ENCODE measurements at regions not wholly inside any gene's neighbourhood (a gene's known extent, or its start where the extent isn't known, plus 50 kb on each side); places are given as distances from the start of the nearest gene placed in this dataset.

- DNase-seq (ENCODE audit: low read depth, low spot score) (no peak), FAIRE-seq (no peak)
- H3K4me3 ChIP-seq (ENCODE audit: control insufficient read depth in 2 of 3, extremely low read depth in 1 of 3, insufficient read depth in 2 of 3, low read depth in 1 of 3, low read length in 3 of 3) = no peak overlapping the region
- no peaks in the 10 kb centered on the region for H3K36me3 ChIP-seq (ENCODE audit: control insufficient read depth in 2 of 2, extremely low read depth in 1 of 2, insufficient read depth in 2 of 2, low read length in 2 of 2)
- H3K79me2 ChIP-seq (ENCODE audit: control insufficient read depth, insufficient read depth, low read length) = no peaks in the 10 kb centered on the region
- H3K9ac ChIP-seq (ENCODE audit: control insufficient read depth, extremely low read depth, insufficient read depth, low read length) = no peak overlapping the region
- no peaks in the 10 kb centered on the region for H3K9me3 ChIP-seq (ENCODE audit: control insufficient read depth, low read depth, low read length)
- H2AFZ ChIP-seq (ENCODE audit: control insufficient read depth, low read length) = no peak overlapping the region
- H3K27ac ChIP-seq (ENCODE audit: control insufficient read depth, insufficient read depth, low read length) = no peak overlapping the region
- dilution Hi-C loops (cut with MboI; ENCODE audit: extremely low pct_ligation_motif_present, low sequenced_read_pairs) = no loop called here
- TF ChIP-seq, protein P1, sequence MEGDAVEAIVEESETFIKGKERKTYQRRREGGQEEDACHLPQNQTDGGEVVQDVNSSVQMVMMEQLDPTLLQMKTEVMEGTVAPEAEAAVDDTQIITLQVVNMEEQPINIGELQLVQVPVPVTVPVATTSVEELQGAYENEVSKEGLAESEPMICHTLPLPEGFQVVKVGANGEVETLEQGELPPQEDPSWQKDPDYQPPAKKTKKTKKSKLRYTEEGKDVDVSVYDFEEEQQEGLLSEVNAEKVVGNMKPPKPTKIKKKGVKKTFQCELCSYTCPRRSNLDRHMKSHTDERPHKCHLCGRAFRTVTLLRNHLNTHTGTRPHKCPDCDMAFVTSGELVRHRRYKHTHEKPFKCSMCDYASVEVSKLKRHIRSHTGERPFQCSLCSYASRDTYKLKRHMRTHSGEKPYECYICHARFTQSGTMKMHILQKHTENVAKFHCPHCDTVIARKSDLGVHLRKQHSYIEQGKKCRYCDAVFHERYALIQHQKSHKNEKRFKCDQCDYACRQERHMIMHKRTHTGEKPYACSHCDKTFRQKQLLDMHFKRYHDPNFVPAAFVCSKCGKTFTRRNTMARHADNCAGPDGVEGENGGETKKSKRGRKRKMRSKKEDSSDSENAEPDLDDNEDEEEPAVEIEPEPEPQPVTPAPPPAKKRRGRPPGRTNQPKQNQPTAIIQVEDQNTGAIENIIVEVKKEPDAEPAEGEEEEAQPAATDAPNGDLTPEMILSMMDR (optimal IDR thresholded peaks at IDR 0.05 in 1 of 3, IDR thresholded peaks at IDR 0.05 in 1 of 3, conservative IDR thresholded peaks at IDR 0.05 in 1 of 3; ENCODE audit: extremely low read depth in 1 of 3, insufficient read depth in 2 of 3, low read length in 3 of 3) = no peak
- TF ChIP-seq EZH2 (IDR thresholded peaks at IDR 0.05; ENCODE audit: low read length) = no peak
- no peaks in the 10 kb centered on the region for H3K9me1 ChIP-seq (ENCODE audit: control insufficient read depth, extremely low read depth, insufficient read depth, low read length)
- H3K27me3 ChIP-seq (ENCODE audit: control insufficient read depth, extremely low read depth, insufficient read depth, low read length) = no peaks in the 10 kb centered on the region
- no peaks in the 10 kb centered on the region for H3K4me1 ChIP-seq (ENCODE audit: control insufficient read depth, extremely low read depth, insufficient read depth, low read length)
- no peak overlapping the region for H3K4me2 ChIP-seq (ENCODE audit: control insufficient read depth, extremely low read depth, insufficient read depth, low read depth, low read length)
- H4K20me1 ChIP-seq (ENCODE audit: control insufficient read depth, extremely low read depth, insufficient read depth, low read length) = no peaks in the 10 kb centered on the region
Measured at GRCh38 chr9:80646211-80646610, 1043.1 kb downstream of the TLE1 start.

DNA sequence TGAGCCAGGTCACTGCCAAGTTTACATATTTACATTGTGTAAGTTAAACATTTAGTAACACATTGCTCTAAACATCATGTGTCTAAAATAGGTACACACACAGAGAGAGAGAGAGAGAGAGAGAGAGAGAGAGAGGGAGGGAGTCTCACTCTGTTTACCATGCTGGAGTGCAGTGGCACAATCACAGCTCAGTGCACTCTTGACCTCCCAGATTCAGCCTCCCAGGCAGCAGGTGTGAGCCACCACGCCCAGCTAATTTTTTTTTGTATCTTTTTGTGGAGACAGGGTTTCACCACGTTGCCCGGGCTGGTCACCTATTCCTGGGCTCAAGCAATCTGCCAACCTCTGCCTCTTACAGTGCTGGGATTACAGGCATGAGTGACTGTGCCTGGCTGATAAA is 1045.3 kb downstream of the TLE1 start:
- no peak overlapping the region for H3K4me2 ChIP-seq (ENCODE audit: control insufficient read depth, extremely low read depth, insufficient read depth, low read depth, low read length)
- FAIRE-seq = no peak
- H3K36me3 ChIP-seq (ENCODE audit: control insufficient read depth in 2 of 2, extremely low read depth in 1 of 2, insufficient read depth in 2 of 2, low read length in 2 of 2) = no peaks in the 10 kb centered on the region
- no peaks in the 10 kb centered on the region for H3K4me1 ChIP-seq (ENCODE audit: control insufficient read depth, extremely low read depth, insufficient read depth, low read length)
- TF ChIP-seq, protein P1 (optimal IDR thresholded peaks at IDR 0.05 in 1 of 3, IDR thresholded peaks at IDR 0.05 in 1 of 3, conservative IDR thresholded peaks at IDR 0.05 in 1 of 3; ENCODE audit: extremely low read depth in 1 of 3, insufficient read depth in 2 of 3, low read length in 3 of 3) = no peak
- TF ChIP-seq EZH2 (IDR thresholded peaks at IDR 0.05; ENCODE audit: low read length) = no peak
- no peaks in the 10 kb centered on the region for H3K9me1 ChIP-seq (ENCODE audit: control insufficient read depth, extremely low read depth, insufficient read depth, low read length)
- dilution Hi-C loops (cut with MboI; ENCODE audit: extremely low pct_ligation_motif_present, low sequenced_read_pairs) = no loop called here
- no peaks in the 10 kb centered on the region for H3K79me2 ChIP-seq (ENCODE audit: control insufficient read depth, insufficient read depth, low read length)
- no peaks in the 10 kb centered on the region for H4K20me1 ChIP-seq (ENCODE audit: control insufficient read depth, extremely low read depth, insufficient read depth, low read length)
- H3K4me3 ChIP-seq (ENCODE audit: control insufficient read depth in 2 of 3, extremely low read depth in 1 of 3, insufficient read depth in 2 of 3, low read depth in 1 of 3, low read length in 3 of 3) = no peak overlapping the region
- no peaks in the 10 kb centered on the region for H3K27me3 ChIP-seq (ENCODE audit: control insufficient read depth, extremely low read depth, insufficient read depth, low read length)
- H3K9me3 ChIP-seq (ENCODE audit: control insufficient read depth, low read depth, low read length) = no peaks in the 10 kb centered on the region
- H3K9ac ChIP-seq (ENCODE audit: control insufficient read depth, extremely low read depth, insufficient read depth, low read length) = no peak overlapping the region
- DNase-seq (ENCODE audit: low read depth, low spot score) = no peak
- no peak overlapping the region for H2AFZ ChIP-seq (ENCODE audit: control insufficient read depth, low read length)
- no peak overlapping the region for H3K27ac ChIP-seq (ENCODE audit: control insufficient read depth, insufficient read depth, low read length)
